Mucosa of descending colon (tissue), 3 donors: ENCODE measurements at regions not wholly inside any gene's neighbourhood (a gene's known extent, or its start where the extent isn't known, plus 50 kb on each side); places are given as distances from the start of the nearest gene placed in this dataset.

Experiments used
- ATAC-seq: fragments of 200-7000 bp; cut with Tn5 transposase; one replicate; pipeline ENCODE4 v1.9.1; 2020; ENCODE audit warnings: mild to moderate bottlenecking, moderate library complexity
- DNase-seq, 3 donors: peaks; one replicate each; pipeline ENCODE4 v3.0.0-alpha.2; 2020
- H3K36me3 ChIP-seq: fragments of 200-600 bp; one replicate; pipeline ENCODE4 v1.8.0; 2021; ENCODE audit warnings: low read depth, mild to moderate bottlenecking
- H3K4me1 ChIP-seq: fragments of 200-600 bp; one replicate; pipeline ENCODE4 v1.8.0; 2021; ENCODE audit warnings: low read depth, mild to moderate bottlenecking
- H3K4me3 ChIP-seq: fragments of 200-600 bp; one replicate; pipeline ENCODE4 v1.8.0; 2021; ENCODE audit warnings: mild to moderate bottlenecking
- H3K9me3 ChIP-seq: fragments of 200-600 bp; one replicate; pipeline ENCODE4 v1.8.0; 2021; ENCODE audit warnings: mild to moderate bottlenecking
- CTCF ChIP-seq: fragments of 200-600 bp; IDR thresholded peaks from one replicate; pipeline ENCODE4 v1.8.0; 2022; ENCODE audit warnings: antibody characterized with exemption, mild to moderate bottlenecking
- intact Hi-C, 2 donors: fragments of 100-400 bp; cut with DNase I in 1 of 2; cut with micrococcal nuclease in 1 of 2; formaldehyde crosslinking; loops; one replicate each; pipeline versions ENCODE4 v1.11.0 to v1.11.1; 2022; cut with DNase I, micrococcal nuclease
- donor health status: DM: no; HTN: no; CAD: no; lungs with moderate emphysema.
- donor health status: DM: no; HTN: no; CAD: no.
- donor health status: DM: no; HTN: yes; CAD: no.

GRCh38 chr3:154003649-154004048 lies 117.5 kb upstream of the ARHGEF26 start:
- Histone ChIP-seq H3K4me1 (no peaks in the 10 kb centered on the region), H3K9me3 (no peaks in the 10 kb centered on the region), H3K4me3 (no peak overlapping the region), H3K36me3 (no peaks in the 10 kb centered on the region)
- ATAC-seq (no peak), DNase-seq (no peak)
- intact Hi-C loops: no loop called here
- TF ChIP-seq CTCF: no peak

- no peak overlapping the region for H3K4me3 ChIP-seq
- no peak for ATAC-seq
- no peaks in the 10 kb centered on the region for H3K9me3 ChIP-seq
- TF ChIP-seq CTCF: no peak
- intact Hi-C loops: no loop called here
- H3K36me3 ChIP-seq: no peaks in the 10 kb centered on the region
- H3K4me1 ChIP-seq: no peaks in the 10 kb centered on the region
- no peak for DNase-seq
Observed at GRCh38 chr3:154011036-154011435, 110.2 kb upstream of the ARHGEF26 start.

- no peak overlapping the region for H3K4me3 ChIP-seq
- no peak for TF ChIP-seq CTCF
- intact Hi-C loops: no loop called here
- DNase-seq: no peak
- H3K4me1 ChIP-seq: no peaks in the 10 kb centered on the region
- no peaks in the 10 kb centered on the region for H3K36me3 ChIP-seq
- ATAC-seq: no peak
- H3K9me3 ChIP-seq: no peaks in the 10 kb centered on the region
Observed at GRCh38 chr3:154013736-154014135, 107.5 kb upstream of the ARHGEF26 start.

- H3K36me3 ChIP-seq: no peaks in the 10 kb centered on the region
- intact Hi-C loops: no loop called here
- H3K4me1 ChIP-seq: no peaks in the 10 kb centered on the region
- no peak overlapping the region for H3K4me3 ChIP-seq
- no peak for DNase-seq
- TF ChIP-seq CTCF: no peak
- H3K9me3 ChIP-seq: no peaks in the 10 kb centered on the region
- no peak for ATAC-seq
Observed at GRCh38 chr3:154015307-154015706, 105.9 kb upstream of the ARHGEF26 start.

GRCh38 chr3:154018100-154018696 lies 103.0 kb upstream of the ARHGEF26 start:
- DNase-seq (peak in 2 of 3 donors; percentile 18 to 46), ATAC-seq (peak; percentile 29)
- TF ChIP-seq CTCF: no peak
- intact Hi-C loops: no loop called here
- no peaks in the 10 kb centered on the region for H3K9me3 ChIP-seq
- H3K4me1 ChIP-seq: no peaks in the 10 kb centered on the region
- H3K36me3 ChIP-seq: no peaks in the 10 kb centered on the region
- H3K4me3 ChIP-seq: no peak overlapping the region

- DNase-seq: no peak
- H3K36me3 ChIP-seq: no peaks in the 10 kb centered on the region
- ATAC-seq: no peak
- no peaks in the 10 kb centered on the region for H3K9me3 ChIP-seq
- no peak overlapping the region for H3K4me3 ChIP-seq
- intact Hi-C loops: no loop called here
- no peaks in the 10 kb centered on the region for H3K4me1 ChIP-seq
- TF ChIP-seq CTCF: no peak
Observed at GRCh38 chr3:154022606-154023005, 98.6 kb upstream of the ARHGEF26 start.
